HepG2 (cell line): ENCODE measurements at regions not wholly inside any gene's neighbourhood (a gene's known extent, or its start where the extent isn't known, plus 50 kb on each side); places are given as distances from the start of the nearest gene placed in this dataset.
A peak's percentile ranks its signal among the peaks of the same experiment; 100 is the strongest.

Experiments used
- ATF1 ChIP-seq: IDR thresholded peaks from 2 replicates; pipeline ENCODE4 v1.6.1; 2016; ENCODE audit warnings: mild to moderate bottlenecking, control low read depth
- FOSL2 ChIP-seq: sonication (generic); formaldehyde crosslinking; IDR thresholded peaks from 2 replicates; pipeline ENCODE4 v1.4.0; 2020; ENCODE audit warnings: missing genetic modification reagents
- FOXA3 ChIP-seq: IDR thresholded peaks from 2 replicates; pipeline ENCODE4 v1.6.1; 2016; ENCODE audit warnings: missing genetic modification reagents, missing compliant biosample characterization
- FOXP1 ChIP-seq, 2 experiments: fragments of 450-650 bp in 1 of 2; IDR thresholded peaks; 2 replicates each; pipeline ENCODE4 v1.6.1; 2017 to 2018; ENCODE audit warnings: antibody characterized with exemption in 1 of 2
- GATA4 ChIP-seq: sonication (generic); IDR thresholded peaks from 2 replicates; pipeline ENCODE4 v1.6.1; 2016; ENCODE audit warnings: antibody characterized with exemption, low read depth, borderline replicate concordance
- SOX13 ChIP-seq, 3 experiments: fragments of 450-650 bp in 1 of 3; sonication (generic) in 1 of 3; formaldehyde crosslinking in 1 of 3; IDR thresholded peaks in 2 of 3; conservative IDR thresholded peaks in 1 of 3; 2 replicates each; pipeline versions ENCODE4 v1.5.0 to v1.6.1; 2016 to 2020; ENCODE audit warnings: antibody characterized with exemption in 1 of 3, mild to moderate bottlenecking in 1 of 3, missing compliant biosample characterization in 1 of 3, missing genetic modification reagents in 1 of 3, moderate library complexity in 1 of 3
- TCF7 ChIP-seq: sonication (generic); IDR thresholded peaks from 2 replicates; pipeline ENCODE4 v1.6.1; 2016; ENCODE audit warnings: antibody characterized with exemption, low read depth
- ZFP37 ChIP-seq: sonication (generic); formaldehyde crosslinking; IDR thresholded peaks from 2 replicates; pipeline ENCODE4 v1.4.0; 2020; ENCODE audit warnings: missing genetic modification reagents, borderline replicate concordance
- ZNF17 ChIP-seq: sonication (generic); formaldehyde crosslinking; IDR thresholded peaks from 2 replicates; pipeline ENCODE4 v1.5.0; 2020; ENCODE audit warnings: mild to moderate bottlenecking, missing genetic modification reagents
- ZNF224 ChIP-seq: sonication (generic); formaldehyde crosslinking; IDR thresholded peaks from 2 replicates; pipeline ENCODE4 v1.5.0; 2020; ENCODE audit warnings: mild to moderate bottlenecking, missing genetic modification reagents
- ZNF577 ChIP-seq: sonication (generic); formaldehyde crosslinking; IDR thresholded peaks from 2 replicates; pipeline ENCODE4 v1.4.0; 2020; ENCODE audit warnings: mild to moderate bottlenecking, low read depth, missing genetic modification reagents, borderline replicate concordance
- TF ChIP-seq, protein P1 (sequence below): sonication (generic); formaldehyde crosslinking; IDR thresholded peaks from 2 replicates; pipeline ENCODE4 v1.4.0; 2020; ENCODE audit warnings: missing genetic modification reagents, borderline replicate concordance
- TF ChIP-seq, protein P2 (sequence below): sonication (generic); formaldehyde crosslinking; IDR thresholded peaks from 2 replicates; pipeline ENCODE4 v1.8.0; 2022; ENCODE audit warnings: mild to moderate bottlenecking, missing genetic modification reagents; ENCODE audit not compliant: insufficient replicate concordance
- TF ChIP-seq, protein P3 (sequence below): sonication (generic); formaldehyde crosslinking; IDR thresholded peaks from 2 replicates; pipeline ENCODE4 v1.4.0; 2020; ENCODE audit warnings: missing genetic modification reagents
- TF ChIP-seq, protein P4 (sequence below): fragments of 450-650 bp; IDR thresholded peaks from 2 replicates; pipeline ENCODE4 v1.6.1; 2017

DNA sequence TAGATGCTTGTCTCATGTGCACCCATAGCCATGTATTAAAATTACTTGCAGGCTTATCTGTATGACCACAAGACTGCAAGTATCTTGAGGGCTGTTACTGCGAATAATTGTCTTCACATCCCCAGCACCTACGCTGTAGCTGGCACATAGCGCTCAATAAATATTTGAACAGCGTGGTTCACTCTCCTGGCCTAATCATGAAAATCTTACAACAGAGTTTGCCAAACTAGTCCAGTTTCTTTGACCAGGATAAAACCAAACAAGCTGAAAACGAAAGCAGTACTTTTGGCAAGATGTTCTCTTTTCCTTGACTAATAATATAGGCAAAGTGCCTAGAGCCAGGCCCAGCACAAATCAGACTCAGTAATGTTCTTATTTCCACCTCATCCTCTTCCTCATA is 106.7 kb downstream of the RPS29 start (continued):
- TF ChIP-seq, protein P1, sequence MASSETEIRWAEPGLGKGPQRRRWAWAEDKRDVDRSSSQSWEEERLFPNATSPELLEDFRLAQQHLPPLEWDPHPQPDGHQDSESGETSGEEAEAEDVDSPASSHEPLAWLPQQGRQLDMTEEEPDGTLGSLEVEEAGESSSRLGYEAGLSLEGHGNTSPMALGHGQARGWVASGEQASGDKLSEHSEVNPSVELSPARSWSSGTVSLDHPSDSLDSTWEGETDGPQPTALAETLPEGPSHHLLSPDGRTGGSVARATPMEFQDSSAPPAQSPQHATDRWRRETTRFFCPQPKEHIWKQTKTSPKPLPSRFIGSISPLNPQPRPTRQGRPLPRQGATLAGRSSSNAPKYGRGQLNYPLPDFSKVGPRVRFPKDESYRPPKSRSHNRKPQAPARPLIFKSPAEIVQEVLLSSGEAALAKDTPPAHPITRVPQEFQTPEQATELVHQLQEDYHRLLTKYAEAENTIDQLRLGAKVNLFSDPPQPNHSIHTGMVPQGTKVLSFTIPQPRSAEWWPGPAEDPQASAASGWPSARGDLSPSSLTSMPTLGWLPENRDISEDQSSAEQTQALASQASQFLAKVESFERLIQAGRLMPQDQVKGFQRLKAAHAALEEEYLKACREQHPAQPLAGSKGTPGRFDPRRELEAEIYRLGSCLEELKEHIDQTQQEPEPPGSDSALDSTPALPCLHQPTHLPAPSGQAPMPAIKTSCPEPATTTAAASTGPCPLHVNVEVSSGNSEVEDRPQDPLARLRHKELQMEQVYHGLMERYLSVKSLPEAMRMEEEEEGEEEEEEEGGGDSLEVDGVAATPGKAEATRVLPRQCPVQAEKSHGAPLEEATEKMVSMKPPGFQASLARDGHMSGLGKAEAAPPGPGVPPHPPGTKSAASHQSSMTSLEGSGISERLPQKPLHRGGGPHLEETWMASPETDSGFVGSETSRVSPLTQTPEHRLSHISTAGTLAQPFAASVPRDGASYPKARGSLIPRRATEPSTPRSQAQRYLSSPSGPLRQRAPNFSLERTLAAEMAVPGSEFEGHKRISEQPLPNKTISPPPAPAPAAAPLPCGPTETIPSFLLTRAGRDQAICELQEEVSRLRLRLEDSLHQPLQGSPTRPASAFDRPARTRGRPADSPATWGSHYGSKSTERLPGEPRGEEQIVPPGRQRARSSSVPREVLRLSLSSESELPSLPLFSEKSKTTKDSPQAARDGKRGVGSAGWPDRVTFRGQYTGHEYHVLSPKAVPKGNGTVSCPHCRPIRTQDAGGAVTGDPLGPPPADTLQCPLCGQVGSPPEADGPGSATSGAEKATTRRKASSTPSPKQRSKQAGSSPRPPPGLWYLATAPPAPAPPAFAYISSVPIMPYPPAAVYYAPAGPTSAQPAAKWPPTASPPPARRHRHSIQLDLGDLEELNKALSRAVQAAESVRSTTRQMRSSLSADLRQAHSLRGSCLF, result no peak
- TF ChIP-seq GATA4 (no peak), ZNF577 (no peak), ZNF17 (CRISPR knock-in tag) (no peak), FOXA3 (CRISPR knock-in tag) (peak; percentile 32; the same call in 1 of the 2 replicates), FOSL2 (CRISPR knock-in tag) (0 out of 2 replicates have a peak, but pooled peaks have one; percentile 10), SOX13 (IDR thresholded peaks at IDR 0.05) (no peak), SOX13 (CRISPR knock-in tag; conservative IDR thresholded peaks at IDR 0.05 in 1 of 2, IDR thresholded peaks at IDR 0.05 in 1 of 2) (peak in 1 of 2 experiments; percentile 41; a peak in 2 of 4 replicates), ZFP37 (no peak), TCF7 (no peak), ATF1 (CRISPR knock-in tag) (no peak), FOXP1 (IDR thresholded peaks at IDR 0.05) (no peak), FOXP1 (CRISPR knock-in tag; IDR thresholded peaks at IDR 0.05) (0 out of 2 replicates have a peak, but pooled peaks have one; percentile 6), ZNF224 (CRISPR knock-in tag) (no peak)
- TF ChIP-seq, protein P2, sequence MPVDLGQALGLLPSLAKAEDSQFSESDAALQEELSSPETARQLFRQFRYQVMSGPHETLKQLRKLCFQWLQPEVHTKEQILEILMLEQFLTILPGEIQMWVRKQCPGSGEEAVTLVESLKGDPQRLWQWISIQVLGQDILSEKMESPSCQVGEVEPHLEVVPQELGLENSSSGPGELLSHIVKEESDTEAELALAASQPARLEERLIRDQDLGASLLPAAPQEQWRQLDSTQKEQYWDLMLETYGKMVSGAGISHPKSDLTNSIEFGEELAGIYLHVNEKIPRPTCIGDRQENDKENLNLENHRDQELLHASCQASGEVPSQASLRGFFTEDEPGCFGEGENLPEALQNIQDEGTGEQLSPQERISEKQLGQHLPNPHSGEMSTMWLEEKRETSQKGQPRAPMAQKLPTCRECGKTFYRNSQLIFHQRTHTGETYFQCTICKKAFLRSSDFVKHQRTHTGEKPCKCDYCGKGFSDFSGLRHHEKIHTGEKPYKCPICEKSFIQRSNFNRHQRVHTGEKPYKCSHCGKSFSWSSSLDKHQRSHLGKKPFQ, result no peak
- TF ChIP-seq, protein P3, sequence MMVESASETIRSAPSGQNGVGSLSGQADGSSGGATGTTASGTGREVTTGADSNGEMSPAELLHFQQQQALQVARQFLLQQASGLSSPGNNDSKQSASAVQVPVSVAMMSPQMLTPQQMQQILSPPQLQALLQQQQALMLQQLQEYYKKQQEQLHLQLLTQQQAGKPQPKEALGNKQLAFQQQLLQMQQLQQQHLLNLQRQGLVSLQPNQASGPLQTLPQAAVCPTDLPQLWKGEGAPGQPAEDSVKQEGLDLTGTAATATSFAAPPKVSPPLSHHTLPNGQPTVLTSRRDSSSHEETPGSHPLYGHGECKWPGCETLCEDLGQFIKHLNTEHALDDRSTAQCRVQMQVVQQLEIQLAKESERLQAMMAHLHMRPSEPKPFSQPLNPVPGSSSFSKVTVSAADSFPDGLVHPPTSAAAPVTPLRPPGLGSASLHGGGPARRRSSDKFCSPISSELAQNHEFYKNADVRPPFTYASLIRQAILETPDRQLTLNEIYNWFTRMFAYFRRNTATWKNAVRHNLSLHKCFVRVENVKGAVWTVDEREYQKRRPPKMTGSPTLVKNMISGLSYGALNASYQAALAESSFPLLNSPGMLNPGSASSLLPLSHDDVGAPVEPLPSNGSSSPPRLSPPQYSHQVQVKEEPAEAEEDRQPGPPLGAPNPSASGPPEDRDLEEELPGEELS (CRISPR knock-in tag), result no peak
- TF ChIP-seq, protein P4, sequence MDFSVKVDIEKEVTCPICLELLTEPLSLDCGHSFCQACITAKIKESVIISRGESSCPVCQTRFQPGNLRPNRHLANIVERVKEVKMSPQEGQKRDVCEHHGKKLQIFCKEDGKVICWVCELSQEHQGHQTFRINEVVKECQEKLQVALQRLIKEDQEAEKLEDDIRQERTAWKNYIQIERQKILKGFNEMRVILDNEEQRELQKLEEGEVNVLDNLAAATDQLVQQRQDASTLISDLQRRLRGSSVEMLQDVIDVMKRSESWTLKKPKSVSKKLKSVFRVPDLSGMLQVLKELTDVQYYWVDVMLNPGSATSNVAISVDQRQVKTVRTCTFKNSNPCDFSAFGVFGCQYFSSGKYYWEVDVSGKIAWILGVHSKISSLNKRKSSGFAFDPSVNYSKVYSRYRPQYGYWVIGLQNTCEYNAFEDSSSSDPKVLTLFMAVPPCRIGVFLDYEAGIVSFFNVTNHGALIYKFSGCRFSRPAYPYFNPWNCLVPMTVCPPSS, result no peak
